Neuron (in vitro differentiated cells): ENCODE measurements at regions not wholly inside any gene's neighbourhood (a gene's known extent, or its start where the extent isn't known, plus 50 kb on each side); places are given as distances from the start of the nearest gene placed in this dataset.

Source experiments
- H2AFZ ChIP-seq: one replicate; pipeline ENCODE4 v1.6.1; 2013; ENCODE audit warnings: low read depth, mild to moderate bottlenecking, inconsistent platforms, low read length, moderate library complexity
- H3K27me3 ChIP-seq: one replicate; pipeline ENCODE4 v1.6.1; 2013; ENCODE audit warnings: low read length; ENCODE audit not compliant: insufficient read depth
- H3K36me3 ChIP-seq: one replicate; pipeline ENCODE4 v1.6.1; 2013; ENCODE audit warnings: low read length; ENCODE audit not compliant: insufficient read depth
- H3K4me1 ChIP-seq: one replicate; pipeline ENCODE4 v1.6.1; 2013; ENCODE audit warnings: low read length; ENCODE audit not compliant: insufficient read depth
- H3K4me3 ChIP-seq: 2 replicates; pipeline ENCODE4 v1.5.1; 2013; ENCODE audit warnings: mild to moderate bottlenecking, low read length, moderate library complexity
- H3K9me3 ChIP-seq: one replicate; pipeline ENCODE4 v1.6.1; 2013; ENCODE audit warnings: low read length

DNA sequence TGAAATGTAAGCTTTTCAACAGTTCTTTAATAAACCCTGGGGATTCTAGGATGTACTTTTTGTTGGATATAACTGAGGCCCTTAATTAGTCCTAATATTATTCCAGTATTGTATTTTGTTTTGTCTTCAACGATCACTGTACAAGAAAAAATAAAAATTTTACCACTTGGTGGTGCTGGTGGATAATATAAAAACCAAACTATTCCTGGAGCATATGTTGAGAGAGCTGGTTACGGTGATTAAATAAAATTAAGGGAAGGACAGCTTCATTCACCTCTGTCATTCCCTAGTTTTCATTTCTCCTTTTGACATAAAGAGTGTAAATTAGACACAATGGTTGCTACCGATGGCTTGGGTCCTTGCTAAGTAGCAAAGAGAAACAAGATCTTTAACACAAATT is 598.6 kb upstream of the PCDH20 start:
- Histone ChIP-seq H3K36me3 (no peaks in the 10 kb centered on the region), H3K9me3 (no peaks in the 10 kb centered on the region), H3K4me1 (no peaks in the 10 kb centered on the region), H2AFZ (no peak overlapping the region), H3K27me3 (no peaks in the 10 kb centered on the region), H3K4me3 (no peak overlapping the region)

DNA sequence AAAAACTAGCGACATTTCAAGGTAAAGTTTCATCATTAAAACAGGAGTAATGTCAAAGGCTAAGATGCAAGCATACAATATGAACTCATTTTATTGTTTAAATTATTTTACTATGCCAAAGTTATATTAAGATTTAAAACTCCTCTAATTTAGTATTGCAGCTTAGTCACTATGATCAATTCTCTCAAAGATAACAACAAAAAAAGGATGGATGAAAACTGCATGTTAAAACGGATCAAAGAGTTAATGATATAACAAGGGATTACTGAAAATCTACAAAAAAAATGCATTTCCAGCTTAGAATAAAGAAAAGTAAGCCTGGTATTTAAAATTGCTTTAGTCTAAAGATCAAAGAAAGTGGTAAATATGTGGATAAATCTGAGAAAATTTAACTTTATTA is 587.8 kb upstream of the PCDH20 start:
- Histone ChIP-seq H3K4me1 (no peaks in the 10 kb centered on the region), H2AFZ (no peak overlapping the region), H3K9me3 (no peaks in the 10 kb centered on the region), H3K4me3 (no peak overlapping the region), H3K36me3 (no peaks in the 10 kb centered on the region), H3K27me3 (no peaks in the 10 kb centered on the region)

- no peaks in the 10 kb centered on the region for H3K4me1 ChIP-seq
- no peaks in the 10 kb centered on the region for H3K27me3 ChIP-seq
- no peak overlapping the region for H2AFZ ChIP-seq
- H3K4me3 ChIP-seq, result no peak overlapping the region
- H3K9me3 ChIP-seq, result no peaks in the 10 kb centered on the region
- no peaks in the 10 kb centered on the region for H3K36me3 ChIP-seq
These were observed 578.5 kb upstream of the PCDH20 start for GRCh38 chr13:61994174-61994573.

GRCh38 chr13:61989978-61990377 is 574.3 kb upstream of the PCDH20 start:
- Histone ChIP-seq H3K27me3 (no peaks in the 10 kb centered on the region), H3K9me3 (no peaks in the 10 kb centered on the region), H2AFZ (no peak overlapping the region), H3K4me1 (peaks cover 3% of the 10 kb centered on the region), H3K36me3 (no peaks in the 10 kb centered on the region), H3K4me3 (no peak overlapping the region)

GRCh38 chr13:61988810-61989209 is 573.2 kb upstream of the PCDH20 start:
- Histone ChIP-seq H2AFZ (no peak overlapping the region), H3K4me1 (peaks cover 3% of the 10 kb centered on the region), H3K4me3 (no peak overlapping the region), H3K27me3 (no peaks in the 10 kb centered on the region), H3K9me3 (no peaks in the 10 kb centered on the region), H3K36me3 (no peaks in the 10 kb centered on the region)

- Histone ChIP-seq H3K9me3 (no peaks in the 10 kb centered on the region), H3K4me1 (no peaks in the 10 kb centered on the region), H3K36me3 (no peaks in the 10 kb centered on the region), H3K27me3 (no peaks in the 10 kb centered on the region), H3K4me3 (no peak overlapping the region), H2AFZ (no peak overlapping the region)
These were observed 559.4 kb upstream of the PCDH20 start for GRCh38 chr13:61975001-61975400.

DNA sequence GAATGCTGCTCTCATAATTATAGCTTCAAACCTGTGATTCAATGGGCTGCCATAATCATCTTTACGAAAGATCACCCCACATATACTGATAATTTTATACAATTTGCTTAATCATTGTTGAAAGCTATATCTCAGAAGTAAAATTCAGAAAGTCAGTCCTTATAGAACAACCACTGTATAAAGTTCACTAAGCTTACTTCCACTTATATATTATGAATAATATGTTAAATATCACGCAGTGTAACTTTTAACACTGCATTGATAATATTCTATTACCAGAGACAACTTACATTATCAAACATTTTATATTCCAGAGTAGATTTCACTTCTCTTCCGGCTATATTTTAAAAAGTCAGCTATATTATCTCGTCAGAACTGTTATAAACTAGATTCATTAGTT is 550.1 kb upstream of the PCDH20 start:
- Histone ChIP-seq H3K4me1 (no peaks in the 10 kb centered on the region), H3K4me3 (no peak overlapping the region), H3K36me3 (no peaks in the 10 kb centered on the region), H3K9me3 (no peaks in the 10 kb centered on the region), H2AFZ (no peak overlapping the region), H3K27me3 (no peaks in the 10 kb centered on the region)

DNA sequence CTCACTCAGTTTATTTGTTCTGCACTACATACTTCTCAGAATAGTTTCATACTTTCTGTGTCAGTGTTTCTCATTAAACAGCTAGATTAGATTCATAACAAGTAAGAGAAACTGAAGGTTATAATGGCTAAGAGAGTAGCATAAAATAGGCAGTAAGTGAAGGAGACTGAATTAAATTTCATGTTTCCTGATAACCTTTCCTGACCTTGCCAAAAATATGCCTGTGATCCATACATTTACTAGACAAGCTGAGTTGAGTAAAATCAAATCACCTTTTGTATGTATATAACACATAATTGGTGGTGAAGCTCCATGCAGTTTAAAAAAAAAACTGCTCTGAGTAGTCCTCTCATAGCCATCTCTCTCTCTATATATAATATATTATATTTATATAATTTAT is 545.3 kb upstream of the PCDH20 start:
- Histone ChIP-seq H2AFZ (no peak overlapping the region), H3K36me3 (no peaks in the 10 kb centered on the region), H3K9me3 (no peaks in the 10 kb centered on the region), H3K27me3 (no peaks in the 10 kb centered on the region), H3K4me1 (no peaks in the 10 kb centered on the region), H3K4me3 (no peak overlapping the region)

DNA sequence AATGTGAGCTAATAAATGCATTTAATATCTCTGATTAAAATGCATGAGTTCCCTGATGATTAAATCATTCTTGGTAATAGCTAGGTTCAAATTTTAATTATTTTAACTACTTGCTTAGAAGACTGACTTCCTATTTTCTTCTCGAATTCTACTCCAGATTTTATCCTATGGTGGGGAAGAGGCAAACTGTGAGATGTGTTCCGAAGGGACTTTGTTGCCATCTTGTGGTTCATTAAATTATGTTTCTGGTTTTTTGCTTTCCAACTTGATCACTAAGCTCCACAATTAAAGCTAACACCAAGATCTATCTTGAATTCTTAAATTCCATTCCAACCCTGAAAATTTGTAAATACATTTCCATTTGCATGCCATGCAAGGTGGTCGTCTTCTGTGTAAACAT is 538.4 kb upstream of the PCDH20 start:
- Histone ChIP-seq H3K36me3 (no peaks in the 10 kb centered on the region), H2AFZ (no peak overlapping the region), H3K4me3 (no peak overlapping the region), H3K27me3 (no peaks in the 10 kb centered on the region), H3K9me3 (no peaks in the 10 kb centered on the region), H3K4me1 (no peaks in the 10 kb centered on the region)

GRCh38 chr13:61950828-61951227 is 535.2 kb upstream of the PCDH20 start:
- no peaks in the 10 kb centered on the region for H3K4me1 ChIP-seq
- H3K36me3 ChIP-seq, result no peaks in the 10 kb centered on the region
- H3K27me3 ChIP-seq, result no peaks in the 10 kb centered on the region
- no peak overlapping the region for H2AFZ ChIP-seq
- H3K4me3 ChIP-seq, result no peak overlapping the region
- no peaks in the 10 kb centered on the region for H3K9me3 ChIP-seq

DNA sequence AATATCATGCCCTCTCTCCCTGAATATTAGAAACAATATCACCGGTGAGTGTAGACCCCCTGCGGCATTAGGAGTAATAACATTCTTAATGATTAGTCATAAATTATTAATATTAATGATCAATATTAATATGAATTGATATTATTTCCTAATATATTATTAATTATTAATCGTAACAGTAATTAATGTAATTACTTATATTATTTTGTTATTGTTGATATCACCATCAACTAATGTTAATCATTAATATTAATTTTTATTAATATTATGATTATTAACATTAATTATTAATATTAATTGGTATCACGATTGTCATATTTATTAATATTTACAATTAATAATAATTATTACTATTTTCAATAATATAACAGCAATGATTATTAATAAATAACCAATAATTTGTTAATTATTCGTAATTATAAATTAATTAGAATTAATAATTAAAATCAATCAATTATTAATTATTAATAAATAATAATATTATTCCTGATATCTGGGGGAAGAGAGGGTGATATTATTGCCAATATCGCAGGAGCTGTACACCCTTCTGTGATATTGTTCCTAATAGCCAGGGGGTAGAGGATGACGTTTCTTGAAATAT is 528.8 kb upstream of the PCDH20 start:
- Histone ChIP-seq H2AFZ (no peak overlapping the region), H3K4me1 (no peaks in the 10 kb centered on the region), H3K27me3 (no peaks in the 10 kb centered on the region), H3K9me3 (no peaks in the 10 kb centered on the region), H3K36me3 (no peaks in the 10 kb centered on the region), H3K4me3 (no peak overlapping the region)

DNA sequence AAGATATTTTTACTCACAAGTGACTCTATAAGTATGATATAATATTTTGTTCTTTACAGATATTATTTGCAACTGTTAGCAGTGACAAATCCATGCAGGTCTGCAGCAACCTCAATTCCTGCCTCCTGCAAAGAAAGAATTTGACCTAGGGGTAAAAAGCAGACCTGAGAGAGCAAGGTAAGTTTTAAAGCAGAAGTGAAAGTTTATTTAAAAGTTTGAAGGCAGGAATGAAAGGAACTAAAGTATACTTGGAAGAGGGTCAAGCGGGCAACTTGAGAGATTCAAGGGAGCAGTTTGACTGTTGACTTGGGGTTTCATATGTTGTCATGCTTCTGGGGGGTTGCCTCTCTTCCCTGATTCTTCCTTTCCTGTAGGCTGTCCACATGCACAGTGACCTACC is 520.1 kb upstream of the PCDH20 start:
- H3K36me3 ChIP-seq, result no peaks in the 10 kb centered on the region

GRCh38 chr13:61927648-61928047 is 512.0 kb upstream of the PCDH20 start:
- Histone ChIP-seq H3K4me1 (no peaks in the 10 kb centered on the region), H3K4me3 (no peak overlapping the region), H3K27me3 (no peaks in the 10 kb centered on the region), H3K9me3 (no peaks in the 10 kb centered on the region), H3K36me3 (no peaks in the 10 kb centered on the region), H2AFZ (no peak overlapping the region)

More for the DNA sequence above, 520.1 kb upstream of the PCDH20 start:
- Histone ChIP-seq H2AFZ (no peak overlapping the region), H3K27me3 (no peaks in the 10 kb centered on the region), H3K9me3 (no peaks in the 10 kb centered on the region), H3K4me1 (no peaks in the 10 kb centered on the region), H3K4me3 (no peak overlapping the region)

GRCh38 chr13:61918841-61919240 is 503.2 kb upstream of the PCDH20 start:
- H3K9me3 ChIP-seq, result no peaks in the 10 kb centered on the region
- no peaks in the 10 kb centered on the region for H3K4me1 ChIP-seq
- no peaks in the 10 kb centered on the region for H3K27me3 ChIP-seq
- no peak overlapping the region for H2AFZ ChIP-seq
- no peaks in the 10 kb centered on the region for H3K36me3 ChIP-seq
- no peak overlapping the region for H3K4me3 ChIP-seq
